AG04449 (cell line): ENCODE measurements at regions not wholly inside any gene's neighbourhood (a gene's known extent, or its start where the extent isn't known, plus 50 kb on each side); places are given as distances from the start of the nearest gene placed in this dataset.
"Not testable (repeated sequence)": the region's sequence is repeated elsewhere in the genome, so short reads cannot be mapped to it uniquely, and the experiment has no call there.

Experiments used
- CTCF ChIA-PET: fragments of 350-600 bp; formaldehyde crosslinking; extraction: SDS; loops from one replicate; lab custom pipeline; 2021; ENCODE audit warnings: antibody characterized with exemption; lab: Yijun Ruan, JAX
- POLR2A ChIA-PET: fragments of 400-600, 350-600 bp; formaldehyde crosslinking; extraction: SDS; loops from one replicate; lab custom pipeline; 2020; ENCODE audit warnings: antibody characterized with exemption, inconsistent platforms; lab: Yijun Ruan, JAX
- DNase-seq: peaks from one replicate; pipeline ENCODE4 v3.0.0-alpha.2; 2010; ENCODE audit warnings: low read depth, low spot score
- H3K4me3 ChIP-seq: 2 replicates; pipeline ENCODE4 v1.5.1; 2011; ENCODE audit warnings: low read depth, mild to moderate bottlenecking, control low read depth, low read length
- TF ChIP-seq, protein P1 (sequence below): IDR thresholded peaks from one replicate; pipeline ENCODE4 v1.5.1; 2011; ENCODE audit warnings: mild to moderate bottlenecking, moderate library complexity, low read length, control low read depth, inconsistent platforms; ENCODE audit not compliant: insufficient read depth; ENCODE audit errors: missing control alignments

DNA sequence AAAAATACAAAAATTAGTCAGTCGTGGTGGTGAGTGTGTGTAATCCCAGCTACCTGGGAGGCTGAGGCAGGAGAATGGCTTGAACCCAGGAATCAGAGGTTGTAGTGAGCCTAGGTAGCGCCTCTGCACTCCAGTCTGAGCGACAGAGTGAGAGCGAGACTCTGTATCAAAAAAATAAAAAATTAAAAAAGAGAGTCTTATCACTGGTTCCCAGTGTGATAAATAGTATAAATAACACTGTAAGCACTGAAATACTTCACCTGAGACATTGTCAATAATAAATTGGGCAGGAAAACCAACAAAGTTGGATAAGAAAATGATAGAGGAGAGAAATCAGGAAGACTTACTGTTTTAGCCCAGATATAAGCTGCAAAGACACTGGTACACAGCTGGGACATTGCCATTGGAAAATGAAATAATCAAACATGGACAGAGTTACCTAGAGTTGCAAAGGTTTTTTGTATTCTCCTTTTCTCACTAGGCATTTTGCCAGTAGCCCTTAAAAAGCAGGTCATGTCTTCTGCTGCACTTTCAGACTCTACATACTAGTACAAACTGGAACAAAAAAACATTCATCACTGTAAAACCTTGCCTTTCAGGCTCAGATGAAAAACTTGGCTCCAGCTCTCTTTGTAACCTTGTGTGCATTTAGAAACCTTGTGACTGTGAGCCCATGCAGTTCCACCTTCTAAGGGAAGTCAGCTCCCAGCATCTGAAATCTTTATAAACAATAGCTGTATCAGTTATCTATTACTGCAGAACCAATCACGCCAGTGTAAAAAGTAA is 55.0 kb upstream of the PPP1R2C start:
- ChIA-PET CTCF (no interaction called here), POLR2A (no interaction called here)
- TF ChIP-seq, protein P1, sequence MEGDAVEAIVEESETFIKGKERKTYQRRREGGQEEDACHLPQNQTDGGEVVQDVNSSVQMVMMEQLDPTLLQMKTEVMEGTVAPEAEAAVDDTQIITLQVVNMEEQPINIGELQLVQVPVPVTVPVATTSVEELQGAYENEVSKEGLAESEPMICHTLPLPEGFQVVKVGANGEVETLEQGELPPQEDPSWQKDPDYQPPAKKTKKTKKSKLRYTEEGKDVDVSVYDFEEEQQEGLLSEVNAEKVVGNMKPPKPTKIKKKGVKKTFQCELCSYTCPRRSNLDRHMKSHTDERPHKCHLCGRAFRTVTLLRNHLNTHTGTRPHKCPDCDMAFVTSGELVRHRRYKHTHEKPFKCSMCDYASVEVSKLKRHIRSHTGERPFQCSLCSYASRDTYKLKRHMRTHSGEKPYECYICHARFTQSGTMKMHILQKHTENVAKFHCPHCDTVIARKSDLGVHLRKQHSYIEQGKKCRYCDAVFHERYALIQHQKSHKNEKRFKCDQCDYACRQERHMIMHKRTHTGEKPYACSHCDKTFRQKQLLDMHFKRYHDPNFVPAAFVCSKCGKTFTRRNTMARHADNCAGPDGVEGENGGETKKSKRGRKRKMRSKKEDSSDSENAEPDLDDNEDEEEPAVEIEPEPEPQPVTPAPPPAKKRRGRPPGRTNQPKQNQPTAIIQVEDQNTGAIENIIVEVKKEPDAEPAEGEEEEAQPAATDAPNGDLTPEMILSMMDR, result no peak
- no peak for DNase-seq
- H3K4me3 ChIP-seq, result no peak overlapping the region

- CTCF ChIA-PET, H3K4me3 ChIP-seq, DNase-seq, POLR2A ChIA-PET: not testable (repeated sequence)
These were observed 55.6 kb upstream of the PPP1R2C start for GRCh38 chrX:42833550-42833940.

GRCh38 chrX:42837101-42837726 is 59.3 kb upstream of the PPP1R2C start:
- ChIA-PET CTCF (no interaction called here), POLR2A (no interaction called here)
- TF ChIP-seq, protein P1, result no peak
- H3K4me3 ChIP-seq, result no peak overlapping the region
- DNase-seq, result no peak

GRCh38 chrX:42837747-42838146 is 59.8 kb upstream of the PPP1R2C start:
- no peak overlapping the region for H3K4me3 ChIP-seq
- DNase-seq, result no peak
- ChIA-PET POLR2A (no interaction called here), CTCF (no interaction called here)
- TF ChIP-seq, protein P1, result no peak

DNA sequence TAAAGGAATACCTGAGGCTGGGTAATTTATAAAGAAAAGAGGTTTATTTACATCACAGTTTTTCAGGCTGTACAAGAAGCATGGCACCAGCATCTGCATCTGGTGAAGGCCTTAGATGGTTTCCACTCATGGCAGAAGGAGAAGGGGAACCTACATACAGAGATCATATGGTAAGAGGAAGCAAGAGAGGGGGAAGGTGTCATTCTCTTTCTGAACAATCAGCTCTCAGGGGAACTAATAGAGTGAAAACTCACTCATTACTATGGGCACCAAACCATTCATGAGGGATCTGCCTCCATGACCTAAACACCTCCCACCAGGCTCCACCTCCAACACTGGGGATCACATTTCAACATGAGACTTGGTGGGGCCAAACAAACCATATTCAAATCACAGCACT is 61.7 kb upstream of the PPP1R2C start:
- CTCF ChIA-PET, result no interaction called here
- TF ChIP-seq, protein P1, result no peak
- DNase-seq, result no peak
- POLR2A ChIA-PET, result no interaction called here
- no peak overlapping the region for H3K4me3 ChIP-seq

DNA sequence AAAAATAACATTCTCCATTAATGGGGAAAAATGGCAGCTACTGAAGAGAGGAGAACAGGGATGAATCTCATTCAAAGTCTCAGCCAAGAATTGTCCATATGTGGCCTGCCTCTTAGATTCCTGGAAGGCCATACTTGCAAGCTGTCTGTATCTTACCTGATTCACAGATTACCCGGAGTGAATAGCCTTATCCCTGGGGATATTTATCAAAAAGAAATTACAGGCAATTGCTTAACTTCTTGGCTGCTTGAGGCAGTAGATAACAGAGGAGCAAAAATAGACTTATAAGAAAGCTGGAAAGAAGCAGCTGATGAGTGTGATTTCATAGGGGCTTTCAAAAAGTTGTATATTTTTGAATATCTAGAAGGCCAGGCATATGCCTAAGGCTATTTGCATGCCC is 68.8 kb upstream of the PPP1R2C start:
- TF ChIP-seq, protein P1, result no peak
- ChIA-PET POLR2A (no interaction called here), CTCF (no interaction called here)
- DNase-seq, result no peak
- H3K4me3 ChIP-seq, result no peak overlapping the region
